Activated CD4-positive, alpha-beta T cell treated with anti-CD3 and anti-CD28 coated beads, Interleukin-2, amount 50 U/mL, for 24 hours (primary cell): ENCODE measurements at regions not wholly inside any gene's neighbourhood (a gene's known extent, or its start where the extent isn't known, plus 50 kb on each side); places are given as distances from the start of the nearest gene placed in this dataset.

Experiments used
- DNase-seq, 2 donors: peaks; one replicate each; pipeline ENCODE4 v3.0.0-alpha.2; 2020; ENCODE audit warnings: low read depth in 1 of 2, low spot score in 1 of 2

DNA sequence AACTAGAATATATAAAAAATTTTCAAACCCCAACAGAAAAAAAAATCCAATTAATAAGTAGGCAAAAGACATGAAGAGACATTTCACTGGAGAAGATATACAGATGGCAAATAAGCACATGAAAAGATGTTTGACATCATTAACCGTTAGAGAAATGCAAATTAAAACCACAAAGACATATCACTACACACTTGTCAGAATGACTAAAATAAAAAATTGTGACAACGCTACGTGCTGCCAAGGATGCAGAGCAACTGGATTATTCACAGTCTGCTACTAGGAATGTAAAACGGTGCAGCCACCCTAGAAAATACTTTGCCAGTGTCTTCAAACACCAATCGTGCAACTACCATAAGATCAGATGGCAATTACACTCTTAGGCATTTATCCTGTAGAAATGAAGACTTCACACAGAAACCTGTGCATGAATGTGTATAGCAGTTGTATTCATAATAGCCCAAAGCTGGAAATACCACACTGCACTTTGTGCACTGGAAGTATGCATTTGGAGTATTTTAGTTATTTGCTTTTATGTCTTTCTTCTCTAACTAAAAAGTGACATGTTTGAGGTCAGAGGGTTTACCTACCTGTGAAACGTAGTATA is 75.3 kb upstream of the PALMD start:
- DNase-seq = no peak

- no peak for DNase-seq
Measured at GRCh38 chr1:99571092-99571734, 74.7 kb upstream of the PALMD start.

- no peak for DNase-seq
Measured at GRCh38 chr1:99573431-99574217, 72.3 kb upstream of the PALMD start.

DNA sequence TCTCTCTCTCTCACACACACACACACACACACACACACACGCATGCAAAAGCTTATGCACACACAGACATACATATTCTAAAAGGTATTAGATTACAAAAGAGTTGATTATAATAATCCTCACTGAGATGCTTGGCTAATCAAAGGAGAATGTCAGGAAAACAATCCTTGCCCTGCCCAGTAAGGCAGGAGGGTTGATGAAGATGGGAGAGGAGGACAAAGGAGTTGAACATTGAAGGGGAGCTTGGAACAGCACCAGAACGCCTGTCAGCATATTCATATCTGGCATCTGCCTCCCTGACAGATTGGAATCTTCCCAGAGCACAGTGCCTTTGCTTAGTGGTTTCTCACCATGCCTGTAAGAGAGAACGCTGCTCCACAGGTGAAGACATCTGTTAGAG is 68.6 kb upstream of the PALMD start:
- no peak for DNase-seq

- DNase-seq = no peak
Measured at GRCh38 chr1:99579691-99580172, 66.2 kb upstream of the PALMD start.

GRCh38 chr1:99580451-99580850 is 65.5 kb upstream of the PALMD start:
- DNase-seq = no peak

DNA sequence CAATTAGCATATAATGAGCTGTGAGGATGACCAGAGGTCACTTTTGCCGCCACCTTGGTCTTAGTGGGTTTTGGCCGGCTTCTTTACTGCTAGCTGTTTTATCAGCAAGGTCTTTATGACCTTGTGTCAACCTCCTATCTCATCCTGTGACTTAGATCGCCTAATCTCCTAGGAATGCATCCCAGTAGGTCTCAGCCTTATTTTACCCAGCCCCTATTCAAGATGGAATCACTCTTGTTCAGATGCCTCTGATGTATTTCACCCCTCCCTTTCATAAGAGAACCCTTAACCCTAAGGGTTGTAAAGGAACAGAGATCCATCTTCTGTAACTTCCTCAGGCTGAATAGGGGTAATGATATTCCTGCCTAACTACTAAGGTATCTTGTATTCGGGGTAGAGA is 58.9 kb upstream of the PALMD start:
- no peak for DNase-seq

DNA sequence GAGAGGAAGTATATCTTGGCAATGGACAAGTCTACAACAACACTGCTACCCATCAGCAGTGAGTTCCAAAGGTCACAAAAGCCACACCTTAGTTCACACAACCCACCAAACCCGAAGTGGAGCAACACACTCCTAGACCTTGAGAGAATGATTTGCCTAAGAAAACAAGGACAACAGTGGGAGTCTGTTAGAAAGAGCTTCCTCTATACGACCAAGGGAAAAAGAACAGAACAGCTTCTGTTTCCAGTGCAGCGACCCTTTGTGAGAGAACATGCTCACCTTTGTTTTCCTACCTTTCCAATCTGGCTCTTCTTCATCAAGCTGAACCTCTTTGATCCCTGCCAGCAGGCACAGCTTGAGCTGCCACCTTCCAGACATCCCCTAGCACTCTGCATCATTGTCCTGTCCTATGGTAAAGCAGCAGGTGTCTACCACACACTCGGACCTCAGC is 56.7 kb upstream of the PALMD start:
- DNase-seq = no peak

GRCh38 chr1:99590578-99591209 is 55.2 kb upstream of the PALMD start:
- DNase-seq = no peak

DNA sequence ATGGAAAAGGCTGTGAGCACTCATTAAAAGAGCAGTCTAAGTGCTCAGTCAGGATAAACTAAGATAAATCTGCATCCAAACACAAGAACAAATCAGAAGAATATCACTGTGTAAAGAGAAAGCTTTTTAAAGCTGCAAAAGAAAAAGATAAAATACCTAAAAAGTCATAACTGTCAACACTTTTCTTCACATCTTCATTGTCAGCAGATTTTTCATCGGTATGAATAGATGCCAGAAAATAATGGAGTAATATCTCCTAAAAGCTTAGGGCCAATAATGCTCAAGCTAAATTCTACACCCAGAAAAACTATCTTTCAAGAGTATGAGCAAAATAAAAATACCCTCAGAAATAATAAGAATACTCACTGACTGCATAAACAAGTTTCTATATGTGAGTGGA is 54.0 kb upstream of the PALMD start:
- DNase-seq = no peak

- no peak for DNase-seq
Measured at GRCh38 chr1:99594205-99594604, 51.7 kb upstream of the PALMD start.

DNA sequence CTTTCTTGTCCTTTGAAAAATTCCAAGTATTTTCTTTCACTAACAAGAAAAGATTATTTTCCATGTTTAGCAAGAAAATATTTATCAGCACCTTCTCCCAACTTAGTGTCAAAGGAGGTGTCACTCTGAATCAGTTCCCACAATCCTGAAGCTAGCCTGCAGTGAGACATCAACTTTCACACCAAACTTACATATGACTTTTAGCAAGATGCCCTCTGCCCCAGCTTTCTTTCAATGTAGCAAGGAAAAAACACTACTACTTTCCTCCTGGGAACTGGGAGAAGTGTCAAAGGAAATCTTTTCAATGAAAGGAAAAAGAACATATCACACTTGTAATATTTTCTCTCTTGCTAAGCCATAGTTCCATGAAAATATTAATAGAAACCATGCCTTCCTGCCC is 50.9 kb upstream of the PALMD start:
- no peak for DNase-seq

DNA sequence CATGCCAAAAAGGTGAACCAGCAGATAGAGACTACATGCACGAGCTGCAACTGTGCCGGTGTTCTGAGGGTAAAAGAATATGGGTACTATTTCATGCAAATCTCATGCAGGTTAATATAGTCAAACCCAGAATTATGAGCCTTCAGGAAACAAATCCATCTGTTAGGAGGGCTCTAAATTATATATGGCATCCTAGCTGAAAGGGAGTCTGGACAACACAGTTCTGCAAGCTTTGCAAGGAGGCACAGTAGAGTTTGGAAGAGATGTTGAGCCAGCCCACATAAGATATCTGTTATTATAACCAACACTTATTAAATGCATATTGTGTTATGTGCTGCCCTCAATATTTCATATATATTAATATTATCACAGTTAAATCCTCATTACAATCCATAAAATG is 50.5 kb upstream of the PALMD start:
- no peak for DNase-seq
